ENCODE measurements at regions not wholly inside any gene's neighbourhood (a gene's known extent, or its start where the extent isn't known, plus 50 kb on each side); places are given as distances from the start of the nearest gene placed in this dataset.

DNA sequence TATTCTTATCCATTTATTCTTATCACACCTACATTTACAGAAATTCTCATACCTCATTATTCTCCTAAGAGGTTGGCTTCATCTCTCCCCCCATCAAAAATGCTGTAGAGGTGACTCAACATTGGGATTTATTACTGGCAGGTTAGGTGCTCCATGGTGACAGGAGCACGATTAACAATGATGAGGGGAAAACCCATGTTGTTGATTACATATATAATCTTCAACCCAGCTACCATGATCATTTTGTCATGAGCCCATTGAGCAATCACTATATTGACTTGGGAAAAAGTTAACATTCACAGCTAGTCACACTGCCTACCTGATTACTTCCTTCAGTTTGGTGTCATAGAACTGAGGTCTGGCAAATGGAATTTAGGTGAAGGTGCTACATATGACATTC, 712.1 kb upstream of the CHRM3 start:
- intact Hi-C loops (cut with DNase I) = no loop called here
- H3K4me3 ChIP-seq = no peak overlapping the region
- DNase-seq (ENCODE audit: extremely low spot score in 2 of 2) = no peak
- no peaks in the 10 kb centered on the region for H3K27me3 ChIP-seq
- no peak overlapping the region for H3K27ac ChIP-seq
- H3K36me3 ChIP-seq = no peaks in the 10 kb centered on the region
- no peaks in the 10 kb centered on the region for H3K4me1 ChIP-seq
- no peaks in the 10 kb centered on the region for H3K9me3 ChIP-seq
- TF ChIP-seq POLR2A (IDR thresholded peaks at IDR 0.05) = no peak
- TF ChIP-seq, protein P1, sequence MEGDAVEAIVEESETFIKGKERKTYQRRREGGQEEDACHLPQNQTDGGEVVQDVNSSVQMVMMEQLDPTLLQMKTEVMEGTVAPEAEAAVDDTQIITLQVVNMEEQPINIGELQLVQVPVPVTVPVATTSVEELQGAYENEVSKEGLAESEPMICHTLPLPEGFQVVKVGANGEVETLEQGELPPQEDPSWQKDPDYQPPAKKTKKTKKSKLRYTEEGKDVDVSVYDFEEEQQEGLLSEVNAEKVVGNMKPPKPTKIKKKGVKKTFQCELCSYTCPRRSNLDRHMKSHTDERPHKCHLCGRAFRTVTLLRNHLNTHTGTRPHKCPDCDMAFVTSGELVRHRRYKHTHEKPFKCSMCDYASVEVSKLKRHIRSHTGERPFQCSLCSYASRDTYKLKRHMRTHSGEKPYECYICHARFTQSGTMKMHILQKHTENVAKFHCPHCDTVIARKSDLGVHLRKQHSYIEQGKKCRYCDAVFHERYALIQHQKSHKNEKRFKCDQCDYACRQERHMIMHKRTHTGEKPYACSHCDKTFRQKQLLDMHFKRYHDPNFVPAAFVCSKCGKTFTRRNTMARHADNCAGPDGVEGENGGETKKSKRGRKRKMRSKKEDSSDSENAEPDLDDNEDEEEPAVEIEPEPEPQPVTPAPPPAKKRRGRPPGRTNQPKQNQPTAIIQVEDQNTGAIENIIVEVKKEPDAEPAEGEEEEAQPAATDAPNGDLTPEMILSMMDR (IDR thresholded peaks at IDR 0.05) = no peak
- TF ChIP-seq POLR2AphosphoS5 (IDR thresholded peaks at IDR 0.05; ENCODE audit: insufficient read depth in 1 of 2, low read depth in 1 of 2) = no peak

DNA sequence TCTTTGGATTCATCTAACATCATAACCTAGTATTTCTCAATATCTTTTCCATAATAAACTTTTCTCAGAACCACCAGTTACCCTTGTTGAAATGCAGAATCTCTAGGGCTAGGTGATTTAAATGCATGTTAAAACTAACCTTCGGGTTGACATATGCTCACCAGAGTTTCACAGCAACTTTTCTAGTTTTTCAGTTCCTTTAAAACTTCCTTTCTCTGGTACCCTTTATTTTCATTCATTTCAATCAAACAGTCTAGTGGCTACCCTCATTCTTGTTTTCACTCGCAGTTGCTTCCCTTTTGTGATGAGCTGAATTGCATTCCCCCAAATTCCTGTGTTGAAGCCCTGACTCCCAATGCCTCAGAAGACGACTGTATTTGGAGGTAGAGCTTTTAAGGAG, 712.8 kb upstream of the CHRM3 start:
- no peaks in the 10 kb centered on the region for H3K36me3 ChIP-seq
- no peak overlapping the region for H3K4me3 ChIP-seq
- H3K27me3 ChIP-seq = no peaks in the 10 kb centered on the region
- intact Hi-C loops (cut with DNase I) = no loop called here
- H3K27ac ChIP-seq = no peak overlapping the region
- TF ChIP-seq, protein P1 (IDR thresholded peaks at IDR 0.05) = no peak
- TF ChIP-seq POLR2A (IDR thresholded peaks at IDR 0.05) = no peak
- no peak for TF ChIP-seq POLR2AphosphoS5 (IDR thresholded peaks at IDR 0.05; ENCODE audit: insufficient read depth in 1 of 2, low read depth in 1 of 2)
- no peak for DNase-seq (ENCODE audit: extremely low spot score in 2 of 2)
- no peaks in the 10 kb centered on the region for H3K9me3 ChIP-seq
- no peaks in the 10 kb centered on the region for H3K4me1 ChIP-seq

DNA sequence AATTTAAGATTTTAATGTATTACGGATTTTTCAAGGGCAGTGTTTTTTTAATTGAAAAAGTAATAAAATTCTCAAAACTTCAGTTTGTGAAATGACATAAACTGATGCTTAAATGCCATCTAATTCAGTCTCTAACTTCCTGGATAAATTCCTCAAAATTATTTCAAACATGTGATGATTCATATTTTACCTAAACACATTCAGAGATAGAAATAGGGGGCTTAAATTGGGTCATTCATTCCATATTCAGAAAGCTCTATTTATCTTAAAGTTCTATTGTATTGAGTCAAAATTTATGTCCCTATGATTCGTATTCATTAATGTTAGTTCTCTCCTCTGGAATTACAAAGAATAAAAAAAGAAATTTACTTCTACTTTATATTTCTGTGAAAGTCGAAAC, 713.6 kb upstream of the CHRM3 start:
- Histone ChIP-seq H3K36me3 (no peaks in the 10 kb centered on the region), H3K4me1 (no peaks in the 10 kb centered on the region), H3K4me3 (no peak overlapping the region), H3K27ac (no peak overlapping the region), H3K9me3 (no peaks in the 10 kb centered on the region), H3K27me3 (no peaks in the 10 kb centered on the region)
- DNase-seq (ENCODE audit: extremely low spot score in 2 of 2) = no peak
- intact Hi-C loops (cut with DNase I) = no loop called here
- TF ChIP-seq, protein P1 (IDR thresholded peaks at IDR 0.05) = no peak
- TF ChIP-seq POLR2AphosphoS5 (IDR thresholded peaks at IDR 0.05; ENCODE audit: insufficient read depth in 1 of 2, low read depth in 1 of 2) = no peak
- TF ChIP-seq POLR2A (IDR thresholded peaks at IDR 0.05) = no peak

DNA sequence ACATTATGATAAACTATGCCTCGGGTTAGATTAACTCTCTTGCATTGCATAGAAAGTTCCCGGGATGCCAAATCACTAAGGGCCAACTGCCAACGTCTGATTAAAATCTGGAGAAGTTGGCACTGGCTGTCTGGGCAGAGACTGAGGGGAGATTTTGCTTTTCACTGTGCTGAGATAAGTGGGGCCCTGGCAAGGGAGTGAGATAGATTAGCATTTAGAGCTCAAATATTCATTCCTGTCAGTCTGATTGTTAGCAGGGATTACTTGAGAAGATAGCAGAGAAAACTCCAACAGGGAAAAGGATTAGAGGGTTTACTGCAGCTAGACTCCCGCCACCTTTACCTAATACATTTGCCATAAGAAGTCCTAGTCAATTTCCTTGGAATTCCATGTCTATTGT, 714.1 kb upstream of the CHRM3 start:
- no peak overlapping the region for H3K4me3 ChIP-seq
- no peak for DNase-seq (ENCODE audit: extremely low spot score in 2 of 2)
- intact Hi-C loops (cut with DNase I) = no loop called here
- H3K27ac ChIP-seq = no peak overlapping the region
- H3K36me3 ChIP-seq = no peaks in the 10 kb centered on the region
- TF ChIP-seq POLR2AphosphoS5 (IDR thresholded peaks at IDR 0.05; ENCODE audit: insufficient read depth in 1 of 2, low read depth in 1 of 2) = no peak
- no peak for TF ChIP-seq POLR2A (IDR thresholded peaks at IDR 0.05)
- TF ChIP-seq, protein P1 (IDR thresholded peaks at IDR 0.05) = no peak
- no peaks in the 10 kb centered on the region for H3K27me3 ChIP-seq
- H3K4me1 ChIP-seq = no peaks in the 10 kb centered on the region
- H3K9me3 ChIP-seq = no peaks in the 10 kb centered on the region

DNA sequence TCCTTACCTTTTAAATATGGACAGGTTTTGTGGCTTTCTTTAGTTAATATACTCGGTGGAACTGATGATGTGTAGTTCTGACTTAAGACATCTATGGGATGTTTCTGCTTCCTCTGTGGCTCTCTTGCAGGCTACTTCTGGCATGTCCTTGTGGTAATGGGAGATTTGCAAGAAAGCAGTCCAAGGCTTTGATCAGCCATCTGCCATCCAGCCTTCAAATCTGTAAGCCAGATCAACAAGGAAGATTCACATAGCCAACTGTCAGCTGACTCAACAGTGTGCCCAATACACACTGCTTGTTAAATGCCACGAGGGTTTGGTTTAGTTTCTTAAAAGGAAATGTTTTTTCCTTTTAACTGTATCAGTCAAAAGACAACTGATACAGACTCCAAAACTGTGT, 722.2 kb upstream of the CHRM3 start:
- Histone ChIP-seq H3K9me3 (no peaks in the 10 kb centered on the region), H3K27me3 (no peaks in the 10 kb centered on the region), H3K4me3 (no peak overlapping the region), H3K36me3 (no peaks in the 10 kb centered on the region), H3K27ac (no peak overlapping the region), H3K4me1 (no peaks in the 10 kb centered on the region)
- DNase-seq (ENCODE audit: extremely low spot score in 2 of 2) = no peak
- TF ChIP-seq POLR2AphosphoS5 (IDR thresholded peaks at IDR 0.05; ENCODE audit: insufficient read depth in 1 of 2, low read depth in 1 of 2) (no peak), POLR2A (IDR thresholded peaks at IDR 0.05) (no peak)
- TF ChIP-seq, protein P1 (IDR thresholded peaks at IDR 0.05) = no peak
- intact Hi-C loops (cut with DNase I) = no loop called here

Data from vagina (tissue), 2 donors.